Mesenchymal stem cell (in vitro differentiated cells and primary cell): ENCODE measurements at regions not wholly inside any gene's neighbourhood (a gene's known extent, or its start where the extent isn't known, plus 50 kb on each side); places are given as distances from the start of the nearest gene placed in this dataset.

ENCODE experiments used
- DNase-seq: peaks from one replicate; pipeline ENCODE4 v3.0.0-alpha.2; 2013
- H2AFZ ChIP-seq: one replicate; pipeline ENCODE4 v1.6.1; 2013; ENCODE audit warnings: low read depth, mild to moderate bottlenecking, control low read depth, inconsistent platforms, low read length, moderate library complexity
- H2AK5ac ChIP-seq: 2 replicates; pipeline ENCODE4 v1.6.1; 2013; ENCODE audit warnings: low read length, moderate library complexity, mild to moderate bottlenecking, inconsistent platforms; ENCODE audit not compliant: severe bottlenecking
- H2BK120ac ChIP-seq: one replicate; pipeline ENCODE4 v1.6.1; 2013; ENCODE audit warnings: low read depth, mild to moderate bottlenecking, inconsistent platforms, low read length, moderate library complexity
- H2BK12ac ChIP-seq, 2 experiments: one replicate each; pipeline ENCODE4 v1.6.1; 2013; ENCODE audit warnings: inconsistent platforms in 2 of 2, low read length in 2 of 2, mild to moderate bottlenecking in 2 of 2, moderate library complexity in 2 of 2, control low read depth in 1 of 2
- H2BK15ac ChIP-seq: one replicate; pipeline ENCODE4 v1.6.1; 2013; ENCODE audit warnings: mild to moderate bottlenecking, low read depth, inconsistent platforms; ENCODE audit not compliant: poor library complexity, severe bottlenecking
- H2BK5ac ChIP-seq: 2 replicates; pipeline ENCODE4 v1.6.1; 2013; ENCODE audit warnings: low read depth, mild to moderate bottlenecking, low read length, control low read depth, inconsistent platforms; ENCODE audit not compliant: poor library complexity, severe bottlenecking
- H3K14ac ChIP-seq, 2 experiments: one replicate each; pipeline ENCODE4 v1.6.1; 2013; ENCODE audit warnings: inconsistent platforms in 2 of 2, low read length in 2 of 2, control low read depth in 1 of 2, mild to moderate bottlenecking in 1 of 2, moderate library complexity in 1 of 2
- H3K18ac ChIP-seq, 2 experiments: one replicate each; pipeline ENCODE4 v1.6.1; 2013; ENCODE audit warnings: inconsistent platforms in 2 of 2, low read length in 2 of 2, control low read depth in 1 of 2, low read depth in 1 of 2, mild to moderate bottlenecking in 1 of 2
- H3K23ac ChIP-seq, 2 experiments: one replicate each; pipeline ENCODE4 v1.6.1; 2013; ENCODE audit warnings: inconsistent platforms in 2 of 2, low read length in 2 of 2, mild to moderate bottlenecking in 2 of 2, moderate library complexity in 2 of 2, control low read depth in 1 of 2
- H3K27ac ChIP-seq: 2 replicates; pipeline ENCODE4 v1.5.1; 2013; ENCODE audit warnings: mild to moderate bottlenecking, moderate library complexity, low read length, control low read depth, inconsistent platforms; ENCODE audit not compliant: poor library complexity, severe bottlenecking
- H3K27me3 ChIP-seq, 2 experiments: 2 replicates each; pipeline versions ENCODE4 v1.6.1 to v1.7.0; 2013; ENCODE audit warnings: low read length in 2 of 2, mild to moderate bottlenecking in 2 of 2, moderate library complexity in 2 of 2, control low read depth in 1 of 2, inconsistent platforms in 1 of 2; ENCODE audit not compliant: control insufficient read depth in 1 of 2, insufficient read depth in 1 of 2
- H3K36me3 ChIP-seq, 2 experiments: 2 replicates each; pipeline versions ENCODE4 v1.6.1 to v1.7.0; 2013; ENCODE audit warnings: low read length in 2 of 2, control low read depth in 1 of 2, inconsistent platforms in 1 of 2, low read depth in 1 of 2, mild to moderate bottlenecking in 1 of 2; ENCODE audit not compliant: insufficient read depth in 2 of 2, control insufficient read depth in 1 of 2
- H3K4ac ChIP-seq, 2 experiments: one replicate each; pipeline ENCODE4 v1.6.1; 2013; ENCODE audit warnings: inconsistent platforms in 2 of 2, low read length in 2 of 2, mild to moderate bottlenecking in 2 of 2, moderate library complexity in 2 of 2, control low read depth in 1 of 2, low read depth in 1 of 2
- H3K4me1 ChIP-seq: 2 replicates; pipeline ENCODE4 v1.6.1; 2013; ENCODE audit warnings: low read depth, low read length, control low read depth; ENCODE audit not compliant: control insufficient read depth, insufficient read depth
- H3K4me2 ChIP-seq: 2 replicates; pipeline ENCODE4 v1.6.1; 2013; ENCODE audit warnings: low read length, mild to moderate bottlenecking, inconsistent platforms; ENCODE audit not compliant: poor library complexity, severe bottlenecking
- H3K4me3 ChIP-seq, 2 experiments: 2 replicates each; pipeline versions ENCODE4 v1.5.1 to v1.7.0; 2013; ENCODE audit warnings: low read length in 2 of 2, mild to moderate bottlenecking in 2 of 2, control low read depth in 1 of 2, low read depth in 1 of 2; ENCODE audit not compliant: insufficient read depth in 1 of 2
- H3K79me1 ChIP-seq: replicated peaks from 2 replicates; pipeline ENCODE4 v1.6.1; 2013; ENCODE audit warnings: mild to moderate bottlenecking, control low read depth, low read length, inconsistent platforms; ENCODE audit not compliant: poor library complexity, severe bottlenecking
- H3K9ac ChIP-seq: 2 replicates; pipeline ENCODE4 v1.7.0; 2013; ENCODE audit warnings: mild to moderate bottlenecking, low read length, moderate library complexity
- H3K9me3 ChIP-seq: 2 replicates; pipeline ENCODE4 v1.7.0; 2013; ENCODE audit warnings: mild to moderate bottlenecking, low read length; ENCODE audit not compliant: control insufficient read depth
- H4K8ac ChIP-seq: one replicate; pipeline ENCODE4 v1.6.1; 2013; ENCODE audit warnings: inconsistent platforms, mild to moderate bottlenecking, low read length, moderate library complexity
- H4K91ac ChIP-seq: one replicate; pipeline ENCODE4 v1.6.1; 2013; ENCODE audit warnings: mild to moderate bottlenecking, low read length, inconsistent platforms
- WGBS: methylation state at CpG from one replicate; pipeline ENCODE4 v1.1.7; 2013; ENCODE audit warnings: mixed read lengths; 5-methylcytosine and 5-hydroxymethylcytosine counted together

DNA sequence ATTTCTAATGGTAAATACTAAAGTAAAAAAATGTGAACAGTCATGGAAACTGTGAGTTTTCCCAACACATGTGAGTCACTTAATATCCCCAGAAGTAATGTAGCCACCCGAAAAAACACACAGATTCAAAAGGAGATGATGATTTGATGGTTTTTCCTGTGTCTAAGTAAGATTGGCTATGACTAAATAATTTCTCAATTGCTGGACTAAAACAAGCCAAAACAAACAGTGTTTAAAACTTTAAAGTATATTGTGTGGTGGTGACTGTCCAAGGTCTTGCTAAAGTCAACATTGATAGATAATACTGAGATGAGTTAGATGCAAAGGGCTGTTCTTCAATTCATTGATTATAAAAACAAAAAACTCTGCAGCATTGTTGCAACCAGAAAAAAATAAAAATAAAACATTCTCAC is 89.6 kb upstream of the SOX5 start:
- H3K18ac ChIP-seq = no peak overlapping the region
- H3K4me3 ChIP-seq = no peak overlapping the region
- no peak overlapping the region for H4K91ac ChIP-seq
- H3K9me3 ChIP-seq = no peaks in the 10 kb centered on the region
- H2BK120ac ChIP-seq = no peak overlapping the region
- H3K79me1 ChIP-seq = no peaks in the 10 kb centered on the region
- no peak overlapping the region for H2BK5ac ChIP-seq
- no CpG with 5 or more reads among the region's 1 CpG for WGBS
- no peaks in the 10 kb centered on the region for H3K27me3 ChIP-seq
- H2AFZ ChIP-seq = no peak overlapping the region
- no peaks in the 10 kb centered on the region for H3K36me3 ChIP-seq
- no peaks in the 10 kb centered on the region for H3K4me1 ChIP-seq
- H3K23ac ChIP-seq = no peak overlapping the region
- H3K27ac ChIP-seq = no peak overlapping the region
- H2BK12ac ChIP-seq = no peak overlapping the region
- H3K4me2 ChIP-seq = no peak overlapping the region
- H3K9ac ChIP-seq = peak overlapping the region; percentile 76
- no peak overlapping the region for H3K14ac ChIP-seq
- H4K8ac ChIP-seq = no peak overlapping the region
- H2BK15ac ChIP-seq = no peak overlapping the region
- peak; percentile 95 for DNase-seq
- no peak overlapping the region for H2AK5ac ChIP-seq
- no peak overlapping the region for H3K4ac ChIP-seq

GRCh38 chr12:24038211-24038997 is 88.9 kb upstream of the SOX5 start:
- no peaks in the 10 kb centered on the region for H3K79me1 ChIP-seq
- H2BK15ac ChIP-seq = no peak overlapping the region
- no peak overlapping the region for H3K4me3 ChIP-seq
- H3K9ac ChIP-seq = peak overlapping the region; percentile 76
- H3K36me3 ChIP-seq = no peaks in the 10 kb centered on the region
- H3K14ac ChIP-seq = no peak overlapping the region
- peak overlapping the region in 1 of 2 experiments; percentile 71 for H3K18ac ChIP-seq
- H2BK5ac ChIP-seq = no peak overlapping the region
- no peak overlapping the region for H4K91ac ChIP-seq
- no peaks in the 10 kb centered on the region for H3K4me1 ChIP-seq
- H2BK120ac ChIP-seq = no peak overlapping the region
- no peak overlapping the region for H2AK5ac ChIP-seq
- H3K4me2 ChIP-seq = no peak overlapping the region
- no peaks in the 10 kb centered on the region for H3K9me3 ChIP-seq
- no peak overlapping the region for H3K27ac ChIP-seq
- H2BK12ac ChIP-seq = no peak overlapping the region
- peak overlapping the region in 1 of 2 experiments; percentile 60 for H3K23ac ChIP-seq
- peak; percentile 48 for DNase-seq
- 87% methylated on average over 4 of the region's 6 CpGs for WGBS
- H3K4ac ChIP-seq = no peak overlapping the region
- no peak overlapping the region for H2AFZ ChIP-seq
- peak overlapping the region; percentile 13 for H4K8ac ChIP-seq
- H3K27me3 ChIP-seq = no peaks in the 10 kb centered on the region

- no peak overlapping the region for H2BK12ac ChIP-seq
- no peak overlapping the region for H3K4me3 ChIP-seq
- no peak overlapping the region for H2BK120ac ChIP-seq
- no peak for DNase-seq
- H3K14ac ChIP-seq = no peak overlapping the region
- H3K9me3 ChIP-seq = no peaks in the 10 kb centered on the region
- H3K4me1 ChIP-seq = no peaks in the 10 kb centered on the region
- no peak overlapping the region for H2BK15ac ChIP-seq
- H3K23ac ChIP-seq = no peak overlapping the region
- no peak overlapping the region for H2BK5ac ChIP-seq
- no peaks in the 10 kb centered on the region for H3K79me1 ChIP-seq
- H4K91ac ChIP-seq = no peak overlapping the region
- H3K4me2 ChIP-seq = no peak overlapping the region
- H4K8ac ChIP-seq = no peak overlapping the region
- H3K4ac ChIP-seq = no peak overlapping the region
- no peak overlapping the region for H3K18ac ChIP-seq
- no peaks in the 10 kb centered on the region for H3K27me3 ChIP-seq
- H2AFZ ChIP-seq = no peak overlapping the region
- no peaks in the 10 kb centered on the region for H3K36me3 ChIP-seq
- no peak overlapping the region for H3K27ac ChIP-seq
- no peak overlapping the region for H2AK5ac ChIP-seq
- no peak overlapping the region for H3K9ac ChIP-seq
- WGBS = 100% methylated on average over 2 of the region's 3 CpGs
Observed at GRCh38 chr12:24036438-24037216, 87.2 kb upstream of the SOX5 start.

GRCh38 chr12:24034894-24035293 is 85.4 kb upstream of the SOX5 start:
- Histone ChIP-seq H4K8ac (no peak overlapping the region), H3K4me3 (no peak overlapping the region), H3K14ac (no peak overlapping the region)

More at GRCh38 chr12:24034894-24035293, 85.4 kb upstream of the SOX5 start:
- H2BK5ac ChIP-seq = no peak overlapping the region
- no peaks in the 10 kb centered on the region for H3K36me3 ChIP-seq
- H3K27me3 ChIP-seq = no peaks in the 10 kb centered on the region
- H2AFZ ChIP-seq = no peak overlapping the region
- H3K4ac ChIP-seq = no peak overlapping the region
- no peak overlapping the region for H4K91ac ChIP-seq
- no peak overlapping the region for H3K18ac ChIP-seq
- no peaks in the 10 kb centered on the region for H3K79me1 ChIP-seq
- no peak overlapping the region for H2BK12ac ChIP-seq
- no peaks in the 10 kb centered on the region for H3K4me1 ChIP-seq
- no peak overlapping the region for H2BK120ac ChIP-seq
- H3K9ac ChIP-seq = no peak overlapping the region
- no peak overlapping the region for H2BK15ac ChIP-seq
- no peak for DNase-seq
- no peak overlapping the region for H3K4me2 ChIP-seq
- H2AK5ac ChIP-seq = no peak overlapping the region
- no peak overlapping the region for H3K23ac ChIP-seq
- no peak overlapping the region for H3K27ac ChIP-seq
- 91% methylated on average over 1 of the region's 3 CpGs for WGBS
- H3K9me3 ChIP-seq = no peaks in the 10 kb centered on the region
